SK-N-SH treated with all-trans-retinoic acid at 6 μM for 48 hours (cell line): ENCODE measurements at regions not wholly inside any gene's neighbourhood (a gene's known extent, or its start where the extent isn't known, plus 50 kb on each side); places are given as distances from the start of the nearest gene placed in this dataset.

Source experiments
- CSDC2 ChIP-seq: fragments of 250-450 bp; sonication (Bioruptor Pico); IDR thresholded peaks from 2 replicates; pipeline ENCODE4 v1.5.0; 2020; ENCODE audit warnings: mild to moderate bottlenecking, moderate library complexity
- TF ChIP-seq, protein P1 (sequence below): fragments of 250-450 bp; sonication (Bioruptor Pico); IDR thresholded peaks from 2 replicates; pipeline ENCODE4 v1.5.1; 2020; ENCODE audit warnings: low read depth, mild to moderate bottlenecking, moderate library complexity
- TF ChIP-seq, protein P2 (sequence below): fragments of 250-450 bp; sonication (Bioruptor Pico); IDR thresholded peaks from 2 replicates; pipeline ENCODE4 v1.8.0; 2020; ENCODE audit warnings: mild to moderate bottlenecking, moderate library complexity, borderline replicate concordance

GRCh38 chr10:85311613-85312337 lies 983.4 kb downstream of the CCSER2 start:
- TF ChIP-seq, protein P1, sequence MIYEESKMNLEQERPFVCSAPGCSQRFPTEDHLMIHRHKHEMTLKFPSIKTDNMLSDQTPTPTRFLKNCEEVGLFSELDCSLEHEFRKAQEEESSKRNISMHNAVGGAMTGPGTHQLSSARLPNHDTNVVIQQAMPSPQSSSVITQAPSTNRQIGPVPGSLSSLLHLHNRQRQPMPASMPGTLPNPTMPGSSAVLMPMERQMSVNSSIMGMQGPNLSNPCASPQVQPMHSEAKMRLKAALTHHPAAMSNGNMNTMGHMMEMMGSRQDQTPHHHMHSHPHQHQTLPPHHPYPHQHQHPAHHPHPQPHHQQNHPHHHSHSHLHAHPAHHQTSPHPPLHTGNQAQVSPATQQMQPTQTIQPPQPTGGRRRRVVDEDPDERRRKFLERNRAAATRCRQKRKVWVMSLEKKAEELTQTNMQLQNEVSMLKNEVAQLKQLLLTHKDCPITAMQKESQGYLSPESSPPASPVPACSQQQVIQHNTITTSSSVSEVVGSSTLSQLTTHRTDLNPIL = no peak
- TF ChIP-seq CSDC2 (CRISPR knock-in tag) = no peak
- TF ChIP-seq, protein P2, sequence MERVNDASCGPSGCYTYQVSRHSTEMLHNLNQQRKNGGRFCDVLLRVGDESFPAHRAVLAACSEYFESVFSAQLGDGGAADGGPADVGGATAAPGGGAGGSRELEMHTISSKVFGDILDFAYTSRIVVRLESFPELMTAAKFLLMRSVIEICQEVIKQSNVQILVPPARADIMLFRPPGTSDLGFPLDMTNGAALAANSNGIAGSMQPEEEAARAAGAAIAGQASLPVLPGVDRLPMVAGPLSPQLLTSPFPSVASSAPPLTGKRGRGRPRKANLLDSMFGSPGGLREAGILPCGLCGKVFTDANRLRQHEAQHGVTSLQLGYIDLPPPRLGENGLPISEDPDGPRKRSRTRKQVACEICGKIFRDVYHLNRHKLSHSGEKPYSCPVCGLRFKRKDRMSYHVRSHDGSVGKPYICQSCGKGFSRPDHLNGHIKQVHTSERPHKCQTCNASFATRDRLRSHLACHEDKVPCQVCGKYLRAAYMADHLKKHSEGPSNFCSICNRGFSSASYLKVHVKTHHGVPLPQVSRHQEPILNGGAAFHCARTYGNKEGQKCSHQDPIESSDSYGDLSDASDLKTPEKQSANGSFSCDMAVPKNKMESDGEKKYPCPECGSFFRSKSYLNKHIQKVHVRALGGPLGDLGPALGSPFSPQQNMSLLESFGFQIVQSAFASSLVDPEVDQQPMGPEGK (CRISPR knock-in tag) = no peak
